ENCODE measurements at regions not wholly inside any gene's neighbourhood (a gene's known extent, or its start where the extent isn't known, plus 50 kb on each side); places are given as distances from the start of the nearest gene placed in this dataset.

DNA sequence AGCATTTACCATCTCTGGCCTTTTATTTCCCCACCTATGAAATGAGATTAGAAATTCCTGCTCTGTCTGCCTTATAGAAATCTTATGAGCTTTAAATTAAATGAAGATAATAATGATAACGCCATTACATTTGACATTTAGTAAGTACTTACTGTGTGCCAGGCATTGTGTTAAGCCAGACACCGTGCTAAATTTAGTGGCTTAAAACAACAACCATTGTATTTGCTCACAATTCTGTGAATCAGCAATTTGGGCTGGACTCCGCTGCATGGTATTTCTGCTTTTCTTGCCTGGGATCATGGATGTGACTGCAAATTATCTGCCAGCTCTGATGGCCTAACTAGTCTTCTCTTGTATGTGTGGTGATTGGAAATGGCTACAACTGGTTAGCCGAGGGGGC, 56.4 kb upstream of the CCDC6 start:
- Histone ChIP-seq H3K36me3 (no peaks in the 10 kb centered on the region), H3K27me3 (peaks cover 3% of the 10 kb centered on the region), H3K9me3 (no peaks in the 10 kb centered on the region), H3K4me3 (no peak overlapping the region), H3K4me1 (no peaks in the 10 kb centered on the region), H3K27ac (no peak overlapping the region)
- intact Hi-C loops (cut with DNase I) = no loop called here
- TF ChIP-seq, protein P1, sequence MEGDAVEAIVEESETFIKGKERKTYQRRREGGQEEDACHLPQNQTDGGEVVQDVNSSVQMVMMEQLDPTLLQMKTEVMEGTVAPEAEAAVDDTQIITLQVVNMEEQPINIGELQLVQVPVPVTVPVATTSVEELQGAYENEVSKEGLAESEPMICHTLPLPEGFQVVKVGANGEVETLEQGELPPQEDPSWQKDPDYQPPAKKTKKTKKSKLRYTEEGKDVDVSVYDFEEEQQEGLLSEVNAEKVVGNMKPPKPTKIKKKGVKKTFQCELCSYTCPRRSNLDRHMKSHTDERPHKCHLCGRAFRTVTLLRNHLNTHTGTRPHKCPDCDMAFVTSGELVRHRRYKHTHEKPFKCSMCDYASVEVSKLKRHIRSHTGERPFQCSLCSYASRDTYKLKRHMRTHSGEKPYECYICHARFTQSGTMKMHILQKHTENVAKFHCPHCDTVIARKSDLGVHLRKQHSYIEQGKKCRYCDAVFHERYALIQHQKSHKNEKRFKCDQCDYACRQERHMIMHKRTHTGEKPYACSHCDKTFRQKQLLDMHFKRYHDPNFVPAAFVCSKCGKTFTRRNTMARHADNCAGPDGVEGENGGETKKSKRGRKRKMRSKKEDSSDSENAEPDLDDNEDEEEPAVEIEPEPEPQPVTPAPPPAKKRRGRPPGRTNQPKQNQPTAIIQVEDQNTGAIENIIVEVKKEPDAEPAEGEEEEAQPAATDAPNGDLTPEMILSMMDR (IDR thresholded peaks at IDR 0.05) = no peak
- DNase-seq (no peak), ATAC-seq (no peak)

- Histone ChIP-seq H3K27ac (no peak overlapping the region), H3K4me1 (no peaks in the 10 kb centered on the region), H3K27me3 (peaks cover 3% of the 10 kb centered on the region), H3K4me3 (no peak overlapping the region), H3K36me3 (no peaks in the 10 kb centered on the region), H3K9me3 (no peaks in the 10 kb centered on the region)
- DNase-seq (no peak), ATAC-seq (no peak)
- TF ChIP-seq, protein P1 (IDR thresholded peaks at IDR 0.05) = no peak
- intact Hi-C loops (cut with DNase I) = no loop called here
Measured at GRCh38 chr10:59960751-59961150, 54.4 kb upstream of the CCDC6 start.

DNA sequence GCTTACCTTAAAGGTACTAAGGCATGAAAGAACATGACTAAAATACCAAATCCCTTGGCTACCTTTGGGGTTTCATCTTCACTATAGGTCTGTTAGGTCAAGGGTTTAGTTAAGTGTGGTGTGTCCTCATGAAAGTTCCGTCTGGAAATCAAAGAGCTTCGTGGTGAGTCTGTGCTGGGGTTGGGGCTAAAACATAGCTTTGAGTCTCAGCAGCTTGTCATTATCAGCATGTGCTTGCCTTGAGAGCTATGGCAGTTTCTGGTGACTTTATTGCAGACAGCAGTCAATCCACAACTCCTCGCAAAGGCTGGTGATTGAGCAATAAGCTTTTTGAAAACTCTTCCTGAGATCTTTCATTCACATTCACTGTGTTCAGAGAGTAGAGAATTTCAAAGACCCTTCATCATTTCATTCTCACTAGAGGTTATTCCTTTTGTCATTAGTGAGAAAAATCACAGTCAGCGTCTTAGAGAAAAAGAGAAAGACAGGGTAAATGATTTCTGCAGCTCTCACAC, 53.2 kb upstream of the CCDC6 start:
- peaks cover 3% of the 10 kb centered on the region for H3K27me3 ChIP-seq
- H3K4me1 ChIP-seq = no peaks in the 10 kb centered on the region
- no peaks in the 10 kb centered on the region for H3K9me3 ChIP-seq
- ATAC-seq (no peak), DNase-seq (no peak)
- TF ChIP-seq, protein P1 (IDR thresholded peaks at IDR 0.05) = no peak
- no peaks in the 10 kb centered on the region for H3K36me3 ChIP-seq
- H3K4me3 ChIP-seq = no peak overlapping the region
- no peak overlapping the region for H3K27ac ChIP-seq
- intact Hi-C loops (cut with DNase I) = no loop called here

GRCh38 chr10:59958882-59959281, 52.5 kb upstream of the CCDC6 start:
- H3K27ac ChIP-seq = no peak overlapping the region
- H3K27me3 ChIP-seq = peaks cover 3% of the 10 kb centered on the region
- intact Hi-C loops (cut with DNase I) = no loop called here
- no peaks in the 10 kb centered on the region for H3K4me1 ChIP-seq
- ATAC-seq (no peak), DNase-seq (no peak)
- no peak overlapping the region for H3K4me3 ChIP-seq
- H3K9me3 ChIP-seq = no peaks in the 10 kb centered on the region
- TF ChIP-seq, protein P1 (IDR thresholded peaks at IDR 0.05) = no peak
- H3K36me3 ChIP-seq = no peaks in the 10 kb centered on the region

DNA sequence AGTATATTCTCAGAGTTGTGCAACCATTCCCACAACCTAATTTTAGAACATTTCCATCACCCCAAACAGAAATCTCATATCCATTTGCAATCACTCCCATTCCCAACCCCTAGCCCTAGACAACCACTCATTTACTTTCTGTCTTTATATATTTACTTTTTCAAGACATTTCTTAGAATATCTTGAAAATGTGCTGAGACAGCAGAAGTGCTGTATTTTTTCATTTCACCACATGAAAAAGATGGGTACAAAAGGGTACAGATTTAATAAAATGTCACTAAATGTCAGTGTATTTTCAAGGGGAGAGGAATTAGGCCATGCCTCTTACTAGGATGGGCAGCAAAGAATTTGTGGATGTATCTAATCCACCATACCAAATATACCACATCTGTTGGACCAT, 51.6 kb upstream of the CCDC6 start:
- Histone ChIP-seq H3K27me3 (no peaks in the 10 kb centered on the region), H3K4me3 (no peak overlapping the region), H3K9me3 (no peaks in the 10 kb centered on the region), H3K4me1 (no peaks in the 10 kb centered on the region), H3K36me3 (no peaks in the 10 kb centered on the region), H3K27ac (no peak overlapping the region)
- TF ChIP-seq, protein P1 (IDR thresholded peaks at IDR 0.05) = no peak
- intact Hi-C loops (cut with DNase I) = no loop called here
- no peak for ATAC-seq
- no peak for DNase-seq
